Liver (tissue), 3 donors: ENCODE measurements at regions not wholly inside any gene's neighbourhood (a gene's known extent, or its start where the extent isn't known, plus 50 kb on each side); places are given as distances from the start of the nearest gene placed in this dataset.

Experiments
- EGR1 ChIP-seq, 2 donors: IDR thresholded peaks; 2 replicates each; pipeline ENCODE4 v1.6.1; 2016 to 2018; ENCODE audit warnings: antibody characterized with exemption in 2 of 2, low read depth in 2 of 2
- JUND ChIP-seq, 2 donors: IDR thresholded peaks; 2 replicates each; pipeline ENCODE4 v1.6.1; 2016; ENCODE audit warnings: antibody characterized with exemption in 2 of 2
- YY1 ChIP-seq: IDR thresholded peaks from 2 replicates; pipeline ENCODE4 v1.6.1; 2016; ENCODE audit warnings: antibody characterized with exemption, mild to moderate bottlenecking
- TF ChIP-seq, protein P1 (sequence below): IDR thresholded peaks from 2 replicates; pipeline ENCODE4 v1.6.1; 2016; ENCODE audit warnings: antibody characterized with exemption
- TF ChIP-seq, protein P2 (sequence below): fragments of 150-350 bp; IDR thresholded peaks from 2 replicates; pipeline ENCODE4 v1.5.1; 2017; ENCODE audit warnings: improper control_type of control experiment, low read depth, low read length; ENCODE audit not compliant: missing input control
- TF ChIP-seq, protein P3 (sequence below): IDR thresholded peaks from 2 replicates; pipeline ENCODE4 v1.6.1; 2016; ENCODE audit warnings: antibody characterized with exemption
- donor health status: healthy.
- donor health status: healthy.

DNA sequence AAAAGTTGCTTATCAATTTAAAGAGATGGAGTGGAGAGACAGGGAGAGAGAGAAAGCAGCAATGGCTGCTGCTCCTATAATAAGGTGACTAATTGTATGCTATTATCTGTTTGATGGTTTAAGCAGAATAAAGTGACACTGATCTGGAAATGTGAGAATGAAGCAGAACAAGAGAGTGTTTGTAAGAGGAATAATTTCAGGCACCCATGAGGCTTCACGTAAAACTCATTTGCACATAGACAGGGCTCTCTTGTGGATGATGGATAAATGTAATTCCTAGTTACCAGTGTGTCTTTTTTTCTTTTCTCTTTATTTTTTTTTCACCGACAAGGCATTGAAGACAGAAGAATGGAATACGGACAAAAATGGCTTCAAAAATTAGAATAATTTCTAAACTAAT, 228.8 kb upstream of the TYRP1 start:
- TF ChIP-seq, protein P1, sequence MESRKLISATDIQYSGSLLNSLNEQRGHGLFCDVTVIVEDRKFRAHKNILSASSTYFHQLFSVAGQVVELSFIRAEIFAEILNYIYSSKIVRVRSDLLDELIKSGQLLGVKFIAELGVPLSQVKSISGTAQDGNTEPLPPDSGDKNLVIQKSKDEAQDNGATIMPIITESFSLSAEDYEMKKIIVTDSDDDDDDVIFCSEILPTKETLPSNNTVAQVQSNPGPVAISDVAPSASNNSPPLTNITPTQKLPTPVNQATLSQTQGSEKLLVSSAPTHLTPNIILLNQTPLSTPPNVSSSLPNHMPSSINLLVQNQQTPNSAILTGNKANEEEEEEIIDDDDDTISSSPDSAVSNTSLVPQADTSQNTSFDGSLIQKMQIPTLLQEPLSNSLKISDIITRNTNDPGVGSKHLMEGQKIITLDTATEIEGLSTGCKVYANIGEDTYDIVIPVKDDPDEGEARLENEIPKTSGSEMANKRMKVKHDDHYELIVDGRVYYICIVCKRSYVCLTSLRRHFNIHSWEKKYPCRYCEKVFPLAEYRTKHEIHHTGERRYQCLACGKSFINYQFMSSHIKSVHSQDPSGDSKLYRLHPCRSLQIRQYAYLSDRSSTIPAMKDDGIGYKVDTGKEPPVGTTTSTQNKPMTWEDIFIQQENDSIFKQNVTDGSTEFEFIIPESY: no peak
- TF ChIP-seq EGR1 (IDR thresholded peaks at IDR 0.05; ENCODE audit: low read depth in 2 of 2) (no peak), YY1 (no peak), JUND (IDR thresholded peaks at IDR 0.05) (no peak)
- TF ChIP-seq, protein P2, sequence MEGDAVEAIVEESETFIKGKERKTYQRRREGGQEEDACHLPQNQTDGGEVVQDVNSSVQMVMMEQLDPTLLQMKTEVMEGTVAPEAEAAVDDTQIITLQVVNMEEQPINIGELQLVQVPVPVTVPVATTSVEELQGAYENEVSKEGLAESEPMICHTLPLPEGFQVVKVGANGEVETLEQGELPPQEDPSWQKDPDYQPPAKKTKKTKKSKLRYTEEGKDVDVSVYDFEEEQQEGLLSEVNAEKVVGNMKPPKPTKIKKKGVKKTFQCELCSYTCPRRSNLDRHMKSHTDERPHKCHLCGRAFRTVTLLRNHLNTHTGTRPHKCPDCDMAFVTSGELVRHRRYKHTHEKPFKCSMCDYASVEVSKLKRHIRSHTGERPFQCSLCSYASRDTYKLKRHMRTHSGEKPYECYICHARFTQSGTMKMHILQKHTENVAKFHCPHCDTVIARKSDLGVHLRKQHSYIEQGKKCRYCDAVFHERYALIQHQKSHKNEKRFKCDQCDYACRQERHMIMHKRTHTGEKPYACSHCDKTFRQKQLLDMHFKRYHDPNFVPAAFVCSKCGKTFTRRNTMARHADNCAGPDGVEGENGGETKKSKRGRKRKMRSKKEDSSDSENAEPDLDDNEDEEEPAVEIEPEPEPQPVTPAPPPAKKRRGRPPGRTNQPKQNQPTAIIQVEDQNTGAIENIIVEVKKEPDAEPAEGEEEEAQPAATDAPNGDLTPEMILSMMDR: no peak
- TF ChIP-seq, protein P3, sequence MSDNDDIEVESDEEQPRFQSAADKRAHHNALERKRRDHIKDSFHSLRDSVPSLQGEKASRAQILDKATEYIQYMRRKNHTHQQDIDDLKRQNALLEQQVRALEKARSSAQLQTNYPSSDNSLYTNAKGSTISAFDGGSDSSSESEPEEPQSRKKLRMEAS: no peak
